ENCODE measurements at regions not wholly inside any gene's neighbourhood (a gene's known extent, or its start where the extent isn't known, plus 50 kb on each side); places are given as distances from the start of the nearest gene placed in this dataset.

GRCh38 chr5:168023191-168023590 lies 268.3 kb upstream of the WWC1 start:
- DNase-seq (ENCODE audit: extremely low read depth, low read depth): no peak
- no peak for TF ChIP-seq CTCF (IDR thresholded peaks at IDR 0.05; ENCODE audit: low read depth, low read length)

- TF ChIP-seq CTCF (IDR thresholded peaks at IDR 0.05; ENCODE audit: low read depth, low read length): no peak
Measured at GRCh38 chr5:168024306-168024705, 267.1 kb upstream of the WWC1 start.

GRCh38 chr5:168027007-168027406 lies 264.4 kb upstream of the WWC1 start:
- no peak for TF ChIP-seq CTCF (IDR thresholded peaks at IDR 0.05; ENCODE audit: low read depth, low read length)
- DNase-seq (ENCODE audit: extremely low read depth, low read depth): no peak

More at GRCh38 chr5:168024306-168024705, 267.1 kb upstream of the WWC1 start:
- no peak for DNase-seq (ENCODE audit: extremely low read depth, low read depth)

DNA sequence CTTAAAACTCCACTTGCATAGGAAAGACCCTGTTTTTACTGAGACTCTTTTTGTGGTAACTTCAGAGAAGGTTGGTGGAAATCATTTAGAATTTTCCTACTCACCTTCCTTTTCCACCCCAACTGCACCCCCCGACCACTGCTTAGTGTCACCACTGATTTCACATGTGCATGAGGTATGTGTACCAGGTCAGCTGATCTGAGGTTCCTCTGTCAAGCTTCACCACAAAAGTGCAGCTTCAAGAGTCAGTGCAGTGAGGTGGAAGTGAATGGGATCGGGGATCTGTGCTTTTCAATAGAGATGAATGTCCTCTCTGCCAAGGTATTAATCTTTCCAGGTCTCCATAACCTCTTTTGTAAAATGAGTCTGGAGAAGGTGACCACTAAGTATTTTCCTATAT lies 260.5 kb upstream of the WWC1 start:
- DNase-seq (ENCODE audit: extremely low read depth, low read depth): no peak
- TF ChIP-seq CTCF (IDR thresholded peaks at IDR 0.05; ENCODE audit: low read depth, low read length): no peak

GRCh38 chr5:168031614-168032013 lies 259.8 kb upstream of the WWC1 start:
- DNase-seq (ENCODE audit: extremely low read depth, low read depth): no peak
- no peak for TF ChIP-seq CTCF (IDR thresholded peaks at IDR 0.05; ENCODE audit: low read depth, low read length)

- no peak for TF ChIP-seq CTCF (IDR thresholded peaks at IDR 0.05; ENCODE audit: low read depth, low read length)
- DNase-seq (ENCODE audit: extremely low read depth, low read depth): no peak
Measured at GRCh38 chr5:168039039-168039438, 252.4 kb upstream of the WWC1 start.

DNA sequence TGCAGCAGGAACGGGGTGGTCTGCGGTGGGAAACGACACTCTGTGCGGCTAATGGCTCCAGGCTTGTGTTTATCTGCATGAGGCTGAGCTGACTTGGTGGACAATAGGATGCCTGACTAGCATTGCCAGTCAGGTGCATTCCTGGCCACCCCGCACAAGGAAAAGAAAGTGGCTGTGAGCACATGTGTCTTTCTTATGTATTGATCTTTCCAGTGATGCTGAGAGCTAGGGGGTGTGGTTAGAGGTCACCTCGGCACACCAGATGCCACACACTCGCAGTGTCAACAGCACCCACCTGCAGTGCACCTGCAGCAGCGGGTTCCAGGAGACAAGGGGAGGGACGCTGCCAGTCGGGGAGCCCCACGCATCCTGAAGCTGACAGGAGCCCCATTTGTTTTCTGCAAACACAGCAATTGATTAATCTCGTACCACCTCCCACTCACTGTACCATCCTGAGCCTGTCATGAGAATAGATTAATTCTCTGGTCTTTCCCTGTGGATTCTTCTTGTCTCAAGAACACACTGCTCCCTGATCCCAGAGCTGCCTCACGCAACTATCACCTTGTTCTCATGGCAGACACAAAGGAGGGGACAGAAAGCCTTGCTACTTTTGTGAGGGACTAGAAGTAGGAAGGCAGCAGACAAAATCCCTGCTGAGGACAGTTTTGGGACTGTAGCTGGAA lies 251.7 kb upstream of the WWC1 start:
- DNase-seq (ENCODE audit: extremely low read depth, low read depth): no peak
- TF ChIP-seq CTCF (IDR thresholded peaks at IDR 0.05; ENCODE audit: low read depth, low read length): no peak
